IMR-90 (cell line): ENCODE measurements at regions not wholly inside any gene's neighbourhood (a gene's known extent, or its start where the extent isn't known, plus 50 kb on each side); places are given as distances from the start of the nearest gene placed in this dataset.

Source experiments
- ATAC-seq: fragments of 200-7000 bp; cut with Tn5 transposase; 2 replicates; pipeline ENCODE4 v1.9.1; 2020; ENCODE audit warnings: low read depth, mild to moderate bottlenecking, moderate library complexity
- BruUV-seq: library from RNA; stranded (reverse); fragments of 400-500 nt; replicated peaks from 2 replicates; lab custom pipeline; 2021; lab: Mats Ljungman, UMichigan
- CTCF ChIA-PET: fragments of 300-600 bp; formaldehyde crosslinking; extraction: SDS; loops from one replicate; lab custom pipeline; 2021; ENCODE audit warnings: antibody characterized with exemption; lab: Yijun Ruan, JAX
- POLR2A ChIA-PET: fragments of 300-600 bp; sonication (Branson Sonifier 250); formaldehyde crosslinking; loops from one replicate; lab custom pipeline; 2022; ENCODE audit warnings: antibody characterized with exemption; ENCODE audit not compliant: unreplicated experiment; lab: Charles Lee
- DNase-seq: peaks from one replicate; pipeline ENCODE4 v3.0.0; 2013
- H2AFZ ChIP-seq: replicated peaks from 2 replicates; pipeline ENCODE3; 2013; ENCODE audit warnings: low read length, mild to moderate bottlenecking; ENCODE audit not compliant: poor library complexity
- H2AK5ac ChIP-seq: 2 replicates; pipeline ENCODE4 v1.6.1; 2013; ENCODE audit warnings: low read depth, low read length, inconsistent platforms
- H2AK9ac ChIP-seq: replicated peaks from 2 replicates; pipeline ENCODE3; 2013; ENCODE audit warnings: mild to moderate bottlenecking, low read depth, low read length, moderate library complexity; ENCODE audit not compliant: poor library complexity
- H2BK120ac ChIP-seq: 2 replicates; pipeline ENCODE4 v1.6.1; 2013; ENCODE audit warnings: low read depth, low read length, inconsistent platforms
- H2BK15ac ChIP-seq: 3 replicates; pipeline ENCODE4 v1.6.1; 2013; ENCODE audit warnings: low read depth, low read length, inconsistent platforms
- H2BK20ac ChIP-seq: 2 replicates; pipeline ENCODE4 v1.6.1; 2013; ENCODE audit warnings: low read depth, mild to moderate bottlenecking, inconsistent platforms, low read length, moderate library complexity
- H2BK5ac ChIP-seq: 2 replicates; pipeline ENCODE4 v1.6.1; 2013; ENCODE audit warnings: mild to moderate bottlenecking, low read depth, low read length, inconsistent platforms; ENCODE audit not compliant: poor library complexity, severe bottlenecking
- H3K14ac ChIP-seq: replicated peaks from 2 replicates; pipeline ENCODE4 v1.6.1; 2013; ENCODE audit warnings: low read depth, low read length, inconsistent platforms
- H3K18ac ChIP-seq: 2 replicates; pipeline ENCODE4 v1.6.1; 2013; ENCODE audit warnings: low read depth, low read length, control low read depth
- H3K23ac ChIP-seq: 2 replicates; pipeline ENCODE4 v1.6.1; 2013; ENCODE audit warnings: low read depth, low read length, inconsistent platforms
- H3K27ac ChIP-seq: 2 replicates; pipeline ENCODE4 v1.5.1; 2013; ENCODE audit warnings: mild to moderate bottlenecking, control low read depth, low read length; ENCODE audit not compliant: insufficient read depth
- H3K27me3 ChIP-seq: 2 replicates; pipeline ENCODE4 v1.6.1; 2013; ENCODE audit warnings: low read length; ENCODE audit not compliant: control insufficient read depth, insufficient read depth
- H3K36me3 ChIP-seq: 2 replicates; pipeline ENCODE4 v1.6.1; 2013; ENCODE audit warnings: low read length, mixed read lengths; ENCODE audit not compliant: control insufficient read depth, insufficient read depth
- H3K4ac ChIP-seq: 2 replicates; pipeline ENCODE4 v1.6.1; 2013; ENCODE audit warnings: low read depth, low read length, inconsistent platforms
- H3K4me1 ChIP-seq: 2 replicates; pipeline ENCODE4 v1.6.1; 2013; ENCODE audit warnings: low read length, mixed read lengths; ENCODE audit not compliant: control insufficient read depth, insufficient read depth
- H3K4me2 ChIP-seq: 2 replicates; pipeline ENCODE4 v1.6.1; 2013; ENCODE audit warnings: low read depth, mild to moderate bottlenecking, control low read depth, low read length, moderate library complexity
- H3K4me3 ChIP-seq: 2 replicates; pipeline ENCODE4 v1.5.1; 2013; ENCODE audit warnings: low read depth, mild to moderate bottlenecking, control low read depth, low read length, moderate library complexity; ENCODE audit not compliant: insufficient read depth
- H3K56ac ChIP-seq: 2 replicates; pipeline ENCODE4 v1.6.1; 2013; ENCODE audit warnings: low read length, inconsistent platforms; ENCODE audit not compliant: insufficient read depth; ENCODE audit errors: extremely low read depth
- H3K79me1 ChIP-seq, 2 experiments: 2 replicates each; pipeline ENCODE4 v1.6.1; 2013; ENCODE audit warnings: low read length in 2 of 2, inconsistent platforms in 1 of 2, low read depth in 1 of 2
- H3K9ac ChIP-seq: 2 replicates; pipeline ENCODE4 v1.6.1; 2013; ENCODE audit warnings: low read depth, low read length, control low read depth
- H3K9me1 ChIP-seq: 2 replicates; pipeline ENCODE4 v1.6.1; 2013; ENCODE audit warnings: low read length, inconsistent platforms; ENCODE audit not compliant: insufficient read depth
- H3K9me3 ChIP-seq: 2 replicates; pipeline ENCODE4 v1.6.1; 2013; ENCODE audit warnings: low read length; ENCODE audit not compliant: control insufficient read depth, insufficient read depth
- H4K20me1 ChIP-seq: 2 replicates; pipeline ENCODE4 v1.6.1; 2013; ENCODE audit warnings: low read length, inconsistent platforms; ENCODE audit not compliant: insufficient read depth
- H4K5ac ChIP-seq: 2 replicates; pipeline ENCODE4 v1.6.1; 2013; ENCODE audit warnings: mild to moderate bottlenecking, low read depth, low read length, control low read depth
- H4K8ac ChIP-seq, 2 experiments: 2 replicates each; pipeline ENCODE4 v1.6.1; 2013; ENCODE audit warnings: low read depth in 2 of 2, low read length in 2 of 2, control low read depth in 1 of 2, inconsistent platforms in 1 of 2
- H4K91ac ChIP-seq: 2 replicates; pipeline ENCODE4 v1.6.1; 2013; ENCODE audit warnings: low read depth, low read length, inconsistent platforms; ENCODE audit not compliant: insufficient read depth
- CHD1 ChIP-seq: IDR thresholded peaks from 2 replicates; pipeline ENCODE4 v1.6.1; 2012; ENCODE audit warnings: low read depth, low read length, improper control_type of control experiment
- FOS ChIP-seq: fragments of 150-350 bp; IDR thresholded peaks from 2 replicates; pipeline ENCODE4 v1.6.1; 2016; ENCODE audit warnings: low read depth, low read length
- NFE2L2 ChIP-seq: fragments of 150-350 bp; IDR thresholded peaks from 2 replicates; pipeline ENCODE4 v1.6.1; 2016; ENCODE audit warnings: low read depth, mild to moderate bottlenecking, low read length
- RCOR1 ChIP-seq: IDR thresholded peaks from 2 replicates; pipeline ENCODE4 v1.6.1; 2012; ENCODE audit warnings: mild to moderate bottlenecking, low read length, improper control_type of control experiment; ENCODE audit not compliant: insufficient replicate concordance
- RFX5 ChIP-seq: IDR thresholded peaks from 2 replicates; pipeline ENCODE4 v1.8.0; 2012; ENCODE audit warnings: low read depth, mild to moderate bottlenecking, low read length, moderate library complexity
- WGBS, 2 experiments: methylation state at CpG; one replicate each; pipeline versions ENCODE4 v1.1.5 to v1.1.7; 2013; ENCODE audit warnings: missing lambda C conversion rate in 2 of 2; ENCODE audit not compliant: insufficient read length in 1 of 2; ENCODE audit errors: extremely low coverage in 2 of 2; 5-methylcytosine and 5-hydroxymethylcytosine counted together
- dilution Hi-C: fragments of 300-500 bp; cut with HindIII; formaldehyde crosslinking; loops from one replicate; pipeline ENCODE4 v1.14.3; 2018; ENCODE audit warnings: low sequenced_read_pairs; ENCODE audit not compliant: unreplicated experiment
- in situ Hi-C: fragments of 300-500 bp; cut with MboI; formaldehyde crosslinking; loops from 3 replicates; pipeline ENCODE4 v1.14.3; 2019; ENCODE audit warnings: low sequenced_read_pairs, inconsistent platforms, mixed read lengths
- intact Hi-C: fragments of 100-400 bp; cut with micrococcal nuclease; formaldehyde crosslinking; loops from 2 replicates; pipeline ENCODE4 v1.10.0; 2022
- TF ChIP-seq, protein P1 (sequence below): fragments of 150-350 bp; IDR thresholded peaks from 2 replicates; pipeline ENCODE4 v1.6.1; 2016; ENCODE audit warnings: low read depth, mild to moderate bottlenecking, low read length, moderate library complexity, borderline replicate concordance
- TF ChIP-seq, protein P2 (sequence below): fragments of 150-350 bp; IDR thresholded peaks from 2 replicates; pipeline ENCODE4 v1.6.1; 2017; ENCODE audit warnings: mild to moderate bottlenecking, antibody characterized with exemption, low read length, low read depth

DNA sequence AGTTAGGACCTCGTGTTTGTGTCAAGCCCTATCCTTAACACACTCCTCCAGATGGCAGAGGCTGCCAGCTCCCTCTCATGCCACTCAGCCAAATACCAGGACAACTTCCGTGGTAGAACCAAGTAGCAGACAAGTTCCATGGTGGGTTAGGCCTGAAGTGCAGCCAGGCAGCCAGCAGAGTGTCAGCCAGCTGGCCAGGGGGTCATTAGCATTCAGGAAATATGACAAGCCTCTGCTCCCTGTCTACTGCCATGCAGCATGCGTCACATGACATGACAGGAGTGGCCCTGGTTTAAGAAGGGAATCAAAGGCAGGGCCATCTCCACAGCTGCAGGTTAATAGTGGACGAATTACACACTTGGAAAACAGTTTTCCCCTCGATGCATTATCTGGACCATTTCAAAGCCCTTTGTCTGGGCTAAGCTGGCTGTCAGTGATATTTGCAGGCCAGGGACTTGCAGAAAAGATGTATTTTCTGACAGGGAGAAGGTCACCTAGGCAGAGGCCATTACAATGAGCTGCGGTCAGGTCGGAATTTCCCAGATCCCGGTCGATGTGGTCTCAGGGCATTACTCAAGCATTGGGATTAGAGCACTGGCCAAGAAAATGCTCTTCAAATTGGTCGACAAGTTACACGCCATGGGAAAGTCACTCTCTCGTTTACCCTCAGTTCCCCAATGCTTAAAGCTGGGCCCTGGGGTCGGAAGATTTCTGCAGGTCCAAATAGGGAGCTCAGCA lies 461.7 kb upstream of the CADM1 start:
- DNase-seq (peak; percentile 33), ATAC-seq (no peak)
- Histone ChIP-seq H3K4ac (no peak overlapping the region), H2BK5ac (no peak overlapping the region), H3K18ac (no peak overlapping the region), H2BK15ac (no peak overlapping the region), H2BK20ac (no peak overlapping the region), H3K14ac (no peak overlapping the region), H3K9ac (no peak overlapping the region), H2AK9ac (no peak overlapping the region), H4K20me1 (no peaks in the 10 kb centered on the region), H3K27ac (no peak overlapping the region), H3K23ac (no peak overlapping the region), H4K8ac (no peak overlapping the region), H4K5ac (no peak overlapping the region), H3K9me3 (no peaks in the 10 kb centered on the region), H2AFZ (peak overlapping the region; percentile 4), H3K4me1 (peaks cover 2% of the 10 kb centered on the region; the same call in 1 of the 2 replicates), H3K36me3 (no peaks in the 10 kb centered on the region), H3K79me1 (no peaks in the 10 kb centered on the region), H4K91ac (no peak overlapping the region), H2BK120ac (peak overlapping the region; percentile 15; the same call in 1 of the 2 replicates), H3K9me1 (no peaks in the 10 kb centered on the region), H3K56ac (no peak overlapping the region), H3K4me2 (no peak overlapping the region), H2AK5ac (no peak overlapping the region), H3K27me3 (no peaks in the 10 kb centered on the region), H3K4me3 (no peak overlapping the region)
- POLR2A ChIA-PET, result no interaction called here
- intact Hi-C loops, result no loop called here
- BruUV-seq, result no TSS peak
- in situ Hi-C loops, result no loop called here
- 29% methylated on average over 4 of the region's 13 CpGs; no CpG with 5 or more reads in 1 of the 2 experiments for WGBS, 2 experiments
- TF ChIP-seq FOS (no peak), CHD1 (no peak), RCOR1 (no peak), NFE2L2 (no peak), RFX5 (no peak)
- TF ChIP-seq, protein P1, sequence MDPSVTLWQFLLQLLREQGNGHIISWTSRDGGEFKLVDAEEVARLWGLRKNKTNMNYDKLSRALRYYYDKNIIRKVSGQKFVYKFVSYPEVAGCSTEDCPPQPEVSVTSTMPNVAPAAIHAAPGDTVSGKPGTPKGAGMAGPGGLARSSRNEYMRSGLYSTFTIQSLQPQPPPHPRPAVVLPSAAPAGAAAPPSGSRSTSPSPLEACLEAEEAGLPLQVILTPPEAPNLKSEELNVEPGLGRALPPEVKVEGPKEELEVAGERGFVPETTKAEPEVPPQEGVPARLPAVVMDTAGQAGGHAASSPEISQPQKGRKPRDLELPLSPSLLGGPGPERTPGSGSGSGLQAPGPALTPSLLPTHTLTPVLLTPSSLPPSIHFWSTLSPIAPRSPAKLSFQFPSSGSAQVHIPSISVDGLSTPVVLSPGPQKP, result no peak
- TF ChIP-seq, protein P2, sequence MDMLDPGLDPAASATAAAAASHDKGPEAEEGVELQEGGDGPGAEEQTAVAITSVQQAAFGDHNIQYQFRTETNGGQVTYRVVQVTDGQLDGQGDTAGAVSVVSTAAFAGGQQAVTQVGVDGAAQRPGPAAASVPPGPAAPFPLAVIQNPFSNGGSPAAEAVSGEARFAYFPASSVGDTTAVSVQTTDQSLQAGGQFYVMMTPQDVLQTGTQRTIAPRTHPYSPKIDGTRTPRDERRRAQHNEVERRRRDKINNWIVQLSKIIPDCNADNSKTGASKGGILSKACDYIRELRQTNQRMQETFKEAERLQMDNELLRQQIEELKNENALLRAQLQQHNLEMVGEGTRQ, result no peak
- dilution Hi-C loops, result no loop called here
- CTCF ChIA-PET, result no interaction called here
